ENCODE measurements at regions not wholly inside any gene's neighbourhood (a gene's known extent, or its start where the extent isn't known, plus 50 kb on each side); places are given as distances from the start of the nearest gene placed in this dataset.

DNA sequence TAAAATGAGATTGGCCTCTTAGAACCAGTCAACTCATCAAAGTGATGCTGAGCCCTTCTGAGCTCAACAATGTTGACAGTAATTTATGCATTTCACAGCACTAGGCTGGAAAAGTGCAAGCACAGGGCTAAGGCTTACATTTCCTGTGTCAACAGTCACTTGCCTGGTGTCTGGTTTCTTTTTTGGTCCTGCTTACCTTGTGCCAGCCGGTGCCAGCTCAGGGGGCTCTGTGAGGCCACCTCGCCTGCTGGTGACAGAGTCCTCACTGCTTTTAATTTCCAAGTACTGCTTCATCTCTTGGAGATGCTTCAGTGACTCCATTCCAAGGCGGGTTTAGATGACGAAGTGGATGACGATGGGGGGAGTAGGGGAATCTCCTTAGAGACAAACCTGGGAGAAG, 53.1 kb upstream of the KCNA1 start:
- TF ChIP-seq, protein P1, sequence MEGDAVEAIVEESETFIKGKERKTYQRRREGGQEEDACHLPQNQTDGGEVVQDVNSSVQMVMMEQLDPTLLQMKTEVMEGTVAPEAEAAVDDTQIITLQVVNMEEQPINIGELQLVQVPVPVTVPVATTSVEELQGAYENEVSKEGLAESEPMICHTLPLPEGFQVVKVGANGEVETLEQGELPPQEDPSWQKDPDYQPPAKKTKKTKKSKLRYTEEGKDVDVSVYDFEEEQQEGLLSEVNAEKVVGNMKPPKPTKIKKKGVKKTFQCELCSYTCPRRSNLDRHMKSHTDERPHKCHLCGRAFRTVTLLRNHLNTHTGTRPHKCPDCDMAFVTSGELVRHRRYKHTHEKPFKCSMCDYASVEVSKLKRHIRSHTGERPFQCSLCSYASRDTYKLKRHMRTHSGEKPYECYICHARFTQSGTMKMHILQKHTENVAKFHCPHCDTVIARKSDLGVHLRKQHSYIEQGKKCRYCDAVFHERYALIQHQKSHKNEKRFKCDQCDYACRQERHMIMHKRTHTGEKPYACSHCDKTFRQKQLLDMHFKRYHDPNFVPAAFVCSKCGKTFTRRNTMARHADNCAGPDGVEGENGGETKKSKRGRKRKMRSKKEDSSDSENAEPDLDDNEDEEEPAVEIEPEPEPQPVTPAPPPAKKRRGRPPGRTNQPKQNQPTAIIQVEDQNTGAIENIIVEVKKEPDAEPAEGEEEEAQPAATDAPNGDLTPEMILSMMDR (IDR thresholded peaks at IDR 0.05), result no peak
- no peak for TF ChIP-seq POLR2A (IDR thresholded peaks at IDR 0.05; ENCODE audit: low read length)
- no peak for TF ChIP-seq TFCP2L1 (CRISPR knock-in tag; IDR thresholded peaks at IDR 0.05)
- TF ChIP-seq USF2 (IDR thresholded peaks at IDR 0.05), result no peak
- TF ChIP-seq RAD21 (conservative IDR thresholded peaks at IDR 0.05 in 1 of 2, IDR thresholded peaks at IDR 0.05 in 1 of 2), result no peak
- TF ChIP-seq MAFK (IDR thresholded peaks at IDR 0.05; ENCODE audit: partially characterized antibody), result no peak
- no peak for TF ChIP-seq PHF8 (IDR thresholded peaks at IDR 0.05; ENCODE audit: borderline replicate concordance, low read depth)
- no peak for TF ChIP-seq MAX (IDR thresholded peaks at IDR 0.05)
- no peak for TF ChIP-seq BHLHE40 (IDR thresholded peaks at IDR 0.05; ENCODE audit: low read depth, low read length)
- no peak for TF ChIP-seq CBX8 (IDR thresholded peaks at IDR 0.05)
- TF ChIP-seq EHMT2 (IDR thresholded peaks at IDR 0.05; ENCODE audit: low read depth), result no peak
- no peak for TF ChIP-seq ZC3H11A (IDR thresholded peaks at IDR 0.05)

All from A549 (cell line).